SW480 (cell line): ENCODE measurements at regions not wholly inside any gene's neighbourhood (a gene's known extent, or its start where the extent isn't known, plus 50 kb on each side); places are given as distances from the start of the nearest gene placed in this dataset.

Source experiments
- DNase-seq: peaks from one replicate; pipeline ENCODE4 v3.0.0-alpha.2; 2016; ENCODE audit warnings: low spot score

DNA sequence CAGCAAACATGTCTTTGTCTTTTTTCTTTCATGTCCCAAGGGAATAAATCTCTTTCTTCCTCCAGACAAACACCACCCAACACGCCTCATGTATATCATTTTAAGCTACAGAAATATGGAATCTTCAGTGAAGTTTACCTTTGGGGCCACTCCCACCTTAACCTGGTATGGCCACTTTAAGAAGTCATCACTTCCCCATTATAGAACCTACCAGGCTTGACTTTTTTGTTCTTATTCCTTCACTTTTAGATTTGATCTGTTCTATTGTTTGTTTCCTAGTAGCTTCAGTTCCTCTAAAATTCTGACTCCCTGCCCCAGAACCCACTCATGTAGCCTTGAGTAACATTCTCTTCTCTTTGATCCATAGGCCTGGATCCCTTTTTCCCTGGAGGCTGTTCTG lies 226.3 kb downstream of the HLX start:
- DNase-seq, result no peak

DNA sequence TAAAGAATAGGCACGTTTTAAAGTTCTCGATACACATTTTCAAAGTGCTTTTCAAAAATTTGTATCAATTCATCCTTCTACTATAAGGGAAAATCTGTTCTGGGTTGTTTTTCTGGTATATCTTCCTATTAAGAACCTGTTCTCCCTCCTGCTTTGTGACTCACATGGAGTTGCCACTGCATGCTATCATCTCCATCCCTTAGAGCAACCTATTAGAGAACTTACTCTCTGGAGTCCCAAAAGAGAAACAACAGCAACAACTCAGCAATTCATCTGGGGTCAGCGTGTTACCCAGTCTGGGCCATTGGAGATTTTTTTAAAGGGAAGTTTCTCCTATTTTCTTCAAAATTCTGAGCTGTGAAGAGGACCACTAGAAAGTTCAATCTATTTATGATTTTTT lies 227.4 kb downstream of the HLX start:
- no peak for DNase-seq

DNA sequence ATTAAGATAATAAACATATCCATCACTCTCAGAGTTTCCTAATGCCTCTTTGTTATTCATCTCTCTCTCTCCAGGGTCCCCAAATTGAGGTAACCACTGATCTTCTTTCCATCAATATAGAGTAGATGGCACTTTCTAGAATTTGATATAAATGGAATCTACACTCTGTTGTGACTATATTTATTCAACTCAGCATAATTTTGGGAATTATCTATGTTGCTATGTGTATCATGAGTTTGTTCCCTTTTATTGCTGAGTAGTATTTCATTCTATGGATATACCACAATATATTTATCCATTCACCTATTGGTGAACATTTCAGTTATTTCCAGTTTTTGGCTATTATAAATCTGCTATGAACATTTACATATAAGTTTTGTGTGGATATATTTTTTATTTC lies 230.7 kb downstream of the HLX start:
- no peak for DNase-seq

DNA sequence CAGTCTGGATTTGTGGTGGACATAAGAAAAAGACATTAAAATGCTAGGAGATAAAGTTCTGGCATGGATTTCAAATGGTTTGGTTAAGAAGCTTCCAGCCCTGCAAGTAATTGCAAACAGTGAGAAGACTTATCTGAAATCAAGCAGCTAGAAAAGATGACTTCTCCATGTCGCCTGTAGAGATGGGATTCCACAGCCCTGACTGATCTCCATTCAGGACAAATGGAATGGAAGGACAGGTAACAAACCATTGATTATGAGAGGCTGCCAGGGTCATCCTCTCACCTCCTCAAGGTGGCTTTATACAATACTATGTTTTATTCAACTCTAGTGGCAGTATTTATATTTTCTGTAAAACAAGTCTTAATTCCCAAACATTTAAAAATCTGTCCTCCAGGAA lies 237.9 kb downstream of the HLX start:
- DNase-seq, result no peak

DNA sequence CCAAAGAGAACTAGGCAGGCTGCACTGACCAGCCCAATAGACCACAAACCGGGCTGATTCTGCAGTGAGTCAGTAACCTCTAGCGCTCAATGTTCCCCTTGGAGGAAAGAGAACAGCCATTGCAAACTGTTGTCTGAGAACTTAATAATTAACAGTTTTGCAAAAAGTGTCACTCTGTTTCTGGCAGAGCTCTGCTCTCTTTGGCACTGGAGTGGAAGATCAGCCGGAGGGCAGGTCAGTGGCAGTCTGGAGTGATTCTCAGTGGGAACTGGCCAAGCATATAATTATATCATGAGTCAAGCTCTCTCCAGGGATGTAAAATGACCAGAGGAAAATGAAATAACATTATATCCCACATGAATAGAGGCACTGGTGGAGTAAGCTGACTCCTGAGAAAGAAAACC lies 238.3 kb downstream of the HLX start:
- DNase-seq, result peak; percentile 13

DNA sequence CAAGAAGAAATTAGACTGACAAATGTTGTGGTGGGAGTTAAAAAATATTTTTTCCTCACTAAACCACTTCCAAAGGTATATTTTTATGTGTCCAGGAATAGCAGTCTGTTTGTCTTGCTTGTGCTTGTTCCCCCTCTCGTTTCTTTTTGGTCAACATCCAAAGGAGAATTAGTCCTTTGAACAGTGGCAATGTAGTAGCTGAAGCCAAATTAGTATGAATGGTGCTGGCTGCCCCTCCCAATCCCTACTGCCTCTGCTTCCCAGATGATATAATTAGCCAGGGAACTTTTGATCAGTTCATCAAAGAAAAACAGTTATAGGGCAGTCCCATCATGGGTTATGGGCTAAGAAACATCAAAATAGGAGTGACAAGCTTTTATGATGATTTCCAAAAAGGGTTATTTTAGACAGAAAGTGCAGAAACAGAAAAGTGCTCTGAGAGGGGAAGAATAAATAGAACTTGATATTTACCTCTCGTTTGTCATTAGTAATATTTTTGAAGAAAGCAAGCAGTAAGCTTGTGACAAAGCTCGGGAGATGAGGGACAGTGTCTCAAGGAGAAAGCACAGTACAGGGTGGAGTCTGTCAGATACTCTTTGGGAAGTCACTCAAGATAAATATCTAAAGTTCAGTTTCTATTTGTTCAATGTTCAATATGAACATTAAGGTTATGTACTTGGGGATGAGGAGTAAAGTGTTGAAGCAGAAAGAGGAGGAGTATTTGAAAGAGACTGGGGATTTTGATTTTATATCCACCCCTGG lies 239.1 kb downstream of the HLX start:
- no peak for DNase-seq

DNA sequence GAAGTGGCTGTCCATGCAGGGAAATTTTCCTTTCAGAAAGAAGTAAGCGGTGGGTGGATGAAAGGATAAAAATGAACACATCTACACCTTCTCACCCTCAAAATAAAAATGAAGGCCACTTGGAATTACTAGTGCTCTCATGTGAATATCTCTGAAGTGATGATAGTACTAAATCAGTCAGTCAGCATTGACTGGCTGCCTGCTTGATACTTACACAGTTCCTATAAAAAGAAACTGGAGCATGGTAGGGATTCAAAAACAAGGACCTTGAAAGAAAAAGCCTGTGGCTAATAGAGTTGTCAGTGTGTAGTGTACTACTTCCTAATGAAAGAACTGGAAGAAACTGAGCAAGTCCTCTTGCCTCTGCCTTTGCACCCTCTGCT lies 239.7 kb downstream of the HLX start:
- no peak for DNase-seq

DNA sequence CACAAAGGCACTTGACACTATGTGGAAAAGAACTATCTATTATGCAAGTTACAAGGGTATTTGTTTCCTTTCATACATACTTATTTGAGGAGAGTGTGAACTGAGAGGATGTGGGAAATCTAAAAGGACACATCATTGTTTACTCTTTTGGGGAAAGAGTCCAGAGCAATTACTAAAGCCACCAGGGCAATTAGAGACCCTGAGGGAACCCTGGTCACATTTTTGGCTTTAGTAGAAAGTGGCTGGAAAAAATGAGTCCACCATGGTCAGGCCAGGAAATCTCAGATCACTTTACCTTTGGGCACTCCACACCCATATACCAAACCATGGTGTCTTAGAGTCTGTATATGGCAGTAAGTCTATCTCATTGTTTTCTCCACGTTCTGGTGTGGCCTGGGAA lies 243.3 kb downstream of the HLX start:
- DNase-seq, result no peak

DNA sequence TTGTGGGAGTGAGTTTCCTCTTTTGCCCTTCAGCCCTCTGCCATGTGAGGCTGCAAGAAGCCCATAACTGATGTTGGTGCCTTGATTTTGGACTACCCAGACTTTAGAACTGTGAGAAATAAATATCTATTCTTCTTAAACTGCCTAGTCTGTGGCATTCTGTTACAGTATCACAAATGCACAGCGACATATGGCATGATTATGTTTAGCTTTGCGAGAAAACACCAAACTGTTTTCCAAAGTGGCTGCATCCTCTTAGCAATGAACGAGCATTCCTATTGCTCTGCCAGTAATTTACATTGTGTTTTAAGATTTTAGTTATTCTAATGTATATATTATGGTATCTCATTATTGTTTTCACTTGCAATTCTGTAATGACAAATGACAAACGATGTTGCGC lies 246.7 kb downstream of the HLX start:
- DNase-seq, result no peak

DNA sequence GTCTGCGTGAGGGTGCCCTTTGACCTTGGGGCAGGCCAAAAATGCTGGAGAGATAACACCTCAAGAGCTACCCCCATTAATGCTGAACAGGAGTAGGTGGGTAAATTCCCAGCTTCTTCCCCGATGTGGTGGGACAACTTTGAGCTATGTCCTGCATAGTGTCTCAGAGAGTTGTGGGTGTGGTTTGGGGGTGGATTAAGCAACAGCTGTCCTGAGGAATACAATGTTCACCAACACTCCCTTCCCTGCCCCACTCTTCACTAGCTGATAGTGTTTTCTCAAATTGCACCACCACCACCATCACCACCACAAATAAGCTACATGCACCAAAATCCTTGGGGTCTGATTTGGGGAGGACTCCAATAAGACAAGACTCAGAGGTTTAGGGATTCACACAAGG lies 258.4 kb downstream of the HLX start:
- DNase-seq, result no peak

DNA sequence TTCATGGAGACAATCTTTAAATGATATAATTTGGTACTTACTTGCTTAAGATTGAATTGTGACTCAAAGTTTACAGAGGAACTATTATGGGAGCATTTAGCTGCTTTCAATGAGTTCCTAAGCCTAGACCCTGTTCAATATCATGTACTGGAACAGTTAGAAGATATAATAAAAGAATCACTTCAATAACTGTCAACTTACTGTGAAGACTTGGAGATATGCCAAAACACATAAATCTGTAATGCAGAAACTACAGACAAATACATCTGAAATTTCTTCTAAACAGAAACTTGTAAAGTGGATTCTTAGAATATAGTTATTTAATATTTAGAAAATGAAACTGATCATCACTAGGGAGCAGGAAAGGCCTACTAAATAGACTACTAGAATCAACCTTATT lies 259.3 kb downstream of the HLX start:
- no peak for DNase-seq

DNA sequence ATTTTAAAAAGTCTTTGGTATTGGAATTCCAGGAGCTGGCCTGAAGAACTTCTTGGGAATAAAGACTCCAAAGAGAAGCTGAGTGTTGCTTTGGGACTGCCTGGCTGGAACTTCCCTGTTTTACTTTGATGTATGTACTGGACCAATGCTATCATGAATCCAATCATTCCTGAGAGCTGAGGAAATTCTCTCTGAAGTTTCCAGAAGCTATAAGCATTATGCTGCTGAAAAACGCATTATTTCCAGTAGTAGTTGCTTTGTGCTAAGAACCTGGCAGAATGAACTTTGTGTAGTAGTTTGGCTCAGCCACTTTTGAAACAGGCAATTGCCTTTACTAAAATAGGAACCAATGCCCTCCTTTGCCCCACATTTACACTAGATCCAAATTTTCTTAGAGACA lies 260.7 kb downstream of the HLX start:
- no peak for DNase-seq

DNA sequence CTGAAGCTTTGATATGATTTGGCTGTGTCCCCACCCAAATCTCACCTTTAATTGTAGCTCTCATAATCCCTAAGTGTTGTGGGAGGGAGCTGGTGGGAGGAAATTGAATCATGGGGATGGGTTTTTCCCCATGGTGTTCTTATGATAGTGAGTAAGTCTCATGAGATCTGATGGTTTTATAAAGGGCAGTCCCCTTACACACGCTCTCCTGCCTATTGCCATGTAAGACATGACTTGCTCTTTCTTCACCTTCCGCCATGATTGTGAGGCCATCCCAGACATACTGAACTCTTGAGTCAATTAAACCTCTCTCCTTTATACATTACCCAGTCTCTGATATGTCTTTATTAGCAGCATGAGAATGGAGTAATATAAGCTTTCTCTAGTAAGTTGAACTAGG lies 261.9 kb downstream of the HLX start:
- no peak for DNase-seq

DNA sequence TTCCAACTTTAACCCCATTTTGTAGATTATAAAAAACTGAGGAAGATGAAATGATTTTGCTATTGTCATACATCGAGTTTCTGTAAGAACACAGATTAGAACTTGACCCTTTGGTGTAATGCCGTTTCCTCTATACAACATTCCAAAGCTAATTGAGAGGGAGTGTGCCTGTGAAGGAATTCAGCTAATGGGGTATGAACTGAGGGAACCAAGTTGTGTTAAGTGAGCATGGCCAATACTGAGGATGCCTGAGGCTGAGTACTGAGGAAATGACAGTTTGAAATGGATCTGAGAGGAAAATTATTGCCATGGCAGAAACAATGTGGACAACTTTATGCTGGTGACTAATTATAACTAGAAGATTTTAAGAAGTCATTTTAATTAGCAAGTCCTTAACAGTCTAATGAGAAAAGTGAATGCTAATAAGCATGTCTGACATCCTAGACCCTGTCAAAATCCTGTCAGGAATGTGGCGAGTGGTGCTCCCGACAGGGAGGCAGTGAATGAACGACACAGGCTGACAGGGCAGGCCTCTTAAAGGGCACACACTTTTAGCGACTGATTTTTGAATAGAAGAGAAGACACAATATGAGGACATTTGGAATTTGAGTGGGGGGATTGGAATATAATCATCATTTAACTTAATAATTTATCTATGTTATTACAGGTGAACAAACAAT lies 262.5 kb downstream of the HLX start:
- no peak for DNase-seq

DNA sequence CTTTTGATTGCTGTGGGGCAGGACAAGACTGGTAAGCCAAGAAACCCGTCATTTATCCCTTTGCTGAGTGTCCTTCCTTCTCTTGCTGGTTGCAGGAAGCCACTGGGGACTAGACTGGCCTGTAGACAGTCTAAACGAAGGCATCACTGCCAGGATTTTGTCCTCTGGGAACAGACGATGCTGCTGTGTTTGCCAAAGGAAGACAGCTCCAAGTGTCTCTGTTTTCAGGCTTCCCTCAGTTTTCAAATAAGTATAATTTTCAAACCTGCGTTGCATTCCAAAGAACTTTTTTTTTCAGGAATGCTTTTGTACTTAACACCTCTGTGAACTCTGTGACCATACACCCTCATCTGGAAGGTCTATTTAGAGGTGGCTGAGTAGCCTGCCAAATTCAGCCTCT lies 269.4 kb downstream of the HLX start:
- DNase-seq, result no peak

DNA sequence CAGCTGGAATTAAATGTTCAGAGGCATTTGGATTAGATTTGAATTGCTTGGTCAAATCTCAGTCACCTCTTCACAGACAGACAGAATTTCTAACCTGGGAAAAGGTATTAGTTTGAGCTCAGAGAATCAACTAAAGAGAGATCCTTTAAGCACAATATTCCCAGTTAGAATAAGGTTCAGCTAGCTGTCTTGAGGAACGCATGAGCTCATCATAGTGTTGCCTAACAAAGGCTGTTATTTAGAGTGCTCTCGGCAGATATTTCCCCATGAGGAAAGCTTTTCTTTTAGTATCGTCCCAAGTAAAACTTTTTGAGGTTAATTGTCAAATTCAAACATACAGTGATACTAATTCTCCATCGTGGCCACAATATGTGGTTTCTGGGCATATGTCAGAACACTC lies 269.9 kb downstream of the HLX start:
- DNase-seq, result no peak

DNA sequence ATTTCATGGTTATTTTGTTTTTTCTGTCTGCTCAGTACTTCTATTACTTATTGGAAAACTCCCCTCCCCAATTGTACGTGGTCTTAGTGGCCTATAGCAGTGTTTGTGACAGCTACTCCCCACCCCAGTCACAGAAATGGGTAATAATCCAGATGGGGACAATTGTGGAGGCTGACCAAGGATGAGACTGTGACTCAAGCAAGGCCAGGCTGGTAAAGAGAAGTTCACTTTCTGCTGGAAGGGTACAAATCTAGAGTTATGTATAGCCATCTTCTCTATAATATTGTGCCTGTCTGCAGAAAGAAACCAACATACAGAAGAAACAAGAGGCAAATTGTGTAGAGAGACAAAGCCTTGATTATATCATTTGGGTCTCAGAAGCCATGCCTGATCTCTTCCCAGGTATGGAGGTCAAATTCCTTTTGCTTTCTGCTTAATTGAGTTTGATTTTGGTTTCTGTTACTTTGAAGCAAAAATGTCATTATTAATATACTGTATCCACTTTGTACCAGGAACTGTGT lies 270.4 kb downstream of the HLX start:
- no peak for DNase-seq

DNA sequence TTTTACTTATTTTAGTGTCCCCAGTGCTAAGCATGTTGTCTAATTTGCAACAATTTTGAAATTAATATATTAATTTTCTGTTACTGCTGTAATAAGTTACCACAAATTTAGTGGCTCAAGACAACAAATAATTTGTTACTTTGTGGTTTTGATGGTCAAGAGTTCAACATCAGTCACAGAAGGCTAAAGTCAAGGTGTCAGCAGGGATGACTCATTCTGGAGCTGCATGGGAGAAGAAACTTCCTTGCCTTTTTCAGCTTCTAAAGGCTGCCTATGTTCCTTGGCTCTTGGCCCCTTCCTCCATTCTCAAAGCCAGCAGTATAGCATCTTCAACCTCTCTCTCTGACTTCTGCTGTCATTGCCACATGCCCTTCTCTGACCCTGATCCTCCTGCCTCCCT lies 271.8 kb downstream of the HLX start:
- no peak for DNase-seq

DNA sequence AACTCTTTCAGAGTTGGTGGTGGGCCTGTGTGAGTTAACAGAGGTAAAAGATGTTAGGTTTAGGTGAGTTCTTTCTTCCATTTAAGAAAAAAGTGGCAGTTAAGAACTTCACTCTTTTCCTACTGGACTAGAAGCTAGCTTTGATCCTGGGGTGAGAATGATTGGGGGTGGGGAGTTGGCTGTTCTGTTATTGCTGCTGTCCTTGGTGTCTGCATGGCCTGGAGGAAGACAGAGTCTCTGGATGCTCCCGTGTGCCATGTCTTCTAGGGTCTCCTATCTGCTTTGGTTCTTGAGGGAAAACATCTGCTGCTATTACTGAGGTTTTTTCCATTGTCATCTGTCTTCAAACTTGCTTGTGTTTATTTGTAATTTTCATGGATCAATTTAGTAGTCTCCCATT lies 275.7 kb downstream of the HLX start:
- no peak for DNase-seq

DNA sequence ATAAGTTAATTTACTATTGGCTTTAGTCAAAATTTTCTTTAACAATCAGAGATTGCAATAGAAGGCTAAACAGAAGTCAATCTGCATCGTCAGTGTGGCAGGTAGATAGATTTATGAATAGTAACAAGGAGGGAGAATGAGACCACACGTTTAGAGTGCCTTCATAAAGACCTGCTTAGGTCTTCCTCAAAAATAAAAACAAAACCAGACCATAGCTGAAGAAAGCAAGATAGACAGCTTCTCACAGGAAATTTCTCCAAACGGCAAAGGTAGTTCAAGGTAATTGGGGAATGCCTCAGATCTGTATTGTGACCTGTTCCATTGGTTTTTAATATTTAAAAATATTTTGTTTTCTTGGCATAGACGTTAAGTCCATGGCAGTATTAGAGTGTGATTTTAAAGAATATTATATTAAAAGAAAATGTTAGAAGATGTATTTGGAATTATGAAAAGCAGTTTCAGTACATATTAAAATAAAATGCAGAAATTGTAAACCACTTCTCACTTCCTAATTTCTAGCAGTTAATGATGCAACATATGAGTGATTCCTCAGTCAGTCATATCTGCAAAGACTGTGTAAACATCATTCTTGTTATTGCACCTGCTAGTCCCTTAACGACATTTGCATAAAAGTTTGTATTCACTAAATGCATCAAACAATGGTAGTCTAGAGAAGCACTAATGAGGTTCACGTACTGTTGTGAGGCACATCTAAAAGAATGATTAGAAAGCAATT lies 278.0 kb downstream of the HLX start:
- DNase-seq, result no peak

DNA sequence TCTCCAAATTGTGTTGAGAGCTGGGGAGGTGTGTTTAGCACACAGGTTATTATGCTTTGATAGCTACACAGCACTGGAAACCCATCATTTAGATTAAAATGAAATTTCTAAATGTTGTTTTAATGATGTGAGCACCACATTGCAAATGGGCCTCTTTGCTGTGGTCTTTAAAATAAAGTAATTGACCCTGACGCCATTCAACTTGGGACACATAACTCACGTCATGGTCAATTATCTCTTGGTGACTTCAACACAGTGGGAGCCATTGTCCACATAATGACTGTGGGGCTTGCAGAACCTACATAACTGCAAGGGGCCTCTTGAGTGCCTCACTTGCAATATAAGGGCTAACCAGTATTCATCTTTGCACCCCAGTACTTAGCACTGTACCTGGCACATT lies 280.4 kb downstream of the HLX start:
- DNase-seq, result no peak

DNA sequence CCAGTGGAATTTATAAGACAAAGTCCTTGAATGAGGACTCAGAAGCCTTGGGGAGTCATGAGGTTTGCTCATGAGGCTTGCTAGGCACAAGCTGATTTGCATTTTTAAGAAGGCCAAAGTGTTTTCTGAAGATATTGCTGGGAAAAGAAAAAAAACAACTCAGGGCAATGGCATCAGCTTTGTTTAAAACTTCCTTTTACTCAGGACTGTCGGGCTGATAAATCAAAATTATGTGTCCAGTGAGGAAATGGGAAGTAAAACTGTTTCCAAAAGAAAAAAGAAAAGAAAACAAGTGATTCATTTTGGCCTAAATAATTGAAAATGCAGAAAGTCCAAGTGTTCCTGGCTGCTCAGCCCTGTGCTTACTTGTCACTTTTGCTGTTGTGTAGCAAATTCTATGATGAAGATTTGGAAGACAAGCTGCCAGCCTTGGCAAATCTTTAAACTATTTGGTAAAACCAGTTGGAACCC lies 282.4 kb downstream of the HLX start:
- DNase-seq, result no peak

DNA sequence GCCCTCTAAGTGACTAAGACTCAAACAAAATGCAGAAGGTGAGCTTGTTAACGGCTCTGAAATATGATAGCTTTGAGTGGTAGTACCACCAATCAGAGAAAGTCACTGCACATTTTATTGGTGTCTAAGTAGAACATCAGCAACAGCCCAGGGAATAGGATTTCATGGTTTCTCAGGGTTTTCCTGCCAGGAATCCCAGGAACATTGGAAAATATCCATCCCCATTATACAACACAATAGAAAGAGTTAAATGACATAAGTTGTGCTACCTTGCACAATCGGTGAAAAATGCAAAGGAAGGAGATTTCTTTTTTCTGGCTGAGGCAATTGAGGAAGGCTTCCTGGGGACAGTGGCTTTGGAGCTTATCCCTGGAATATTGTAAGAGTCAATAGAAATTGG lies 283.1 kb downstream of the HLX start:
- DNase-seq, result no peak
